ENCODE measurements at regions not wholly inside any gene's neighbourhood (a gene's known extent, or its start where the extent isn't known, plus 50 kb on each side); places are given as distances from the start of the nearest gene placed in this dataset.

- Histone ChIP-seq H3K4me3 (ENCODE audit: low read depth, low read length) (no peak overlapping the region), H3K27ac (ENCODE audit: low read depth, low read length) (no peak overlapping the region), H3K9me3 (ENCODE audit: control insufficient read depth, insufficient read depth, low read length) (no peaks in the 10 kb centered on the region), H3K27me3 (ENCODE audit: control insufficient read depth, insufficient read depth, low read length) (peaks cover 2% of the 10 kb centered on the region)
- TF ChIP-seq CTCF (IDR thresholded peaks at IDR 0.05; ENCODE audit: low read depth, low read length), result no peak
- CTCF ChIA-PET, result no interaction called here
- POLR2A ChIA-PET, result no interaction called here
- DNase-seq (ENCODE audit: low read depth, low spot score), result no peak
Measured at GRCh38 chr9:89863837-89864236, 259.0 kb downstream of the GADD45G start.

GRCh38 chr9:89864257-89864656 lies 259.4 kb downstream of the GADD45G start:
- no peaks in the 10 kb centered on the region for H3K9me3 ChIP-seq (ENCODE audit: control insufficient read depth, insufficient read depth, low read length)
- no peak overlapping the region for H3K27ac ChIP-seq (ENCODE audit: low read depth, low read length)
- no peak for DNase-seq (ENCODE audit: low read depth, low spot score)
- CTCF ChIA-PET, result interaction anchor here (0.6 kb wide), 1 partner anchor 1334 kb away, joined by 5 read pairs; no protein-coding TSS in a partner anchor
- no peak overlapping the region for H3K4me3 ChIP-seq (ENCODE audit: low read depth, low read length)
- POLR2A ChIA-PET, result no interaction called here
- peaks cover 2% of the 10 kb centered on the region for H3K27me3 ChIP-seq (ENCODE audit: control insufficient read depth, insufficient read depth, low read length)
- no peak for TF ChIP-seq CTCF (IDR thresholded peaks at IDR 0.05; ENCODE audit: low read depth, low read length)

GRCh38 chr9:89864731-89865130 lies 259.9 kb downstream of the GADD45G start:
- CTCF ChIA-PET, result interaction anchor here (0.6 kb wide), 1 partner anchor 1334 kb away, joined by 5 read pairs; no protein-coding TSS in a partner anchor
- DNase-seq (ENCODE audit: low read depth, low spot score), result no peak

GRCh38 chr9:89865357-89865756 lies 260.5 kb downstream of the GADD45G start:
- no peak for DNase-seq (ENCODE audit: low read depth, low spot score)
- Histone ChIP-seq H3K27me3 (ENCODE audit: control insufficient read depth, insufficient read depth, low read length) (peaks cover 2% of the 10 kb centered on the region), H3K4me3 (ENCODE audit: low read depth, low read length) (no peak overlapping the region), H3K9me3 (ENCODE audit: control insufficient read depth, insufficient read depth, low read length) (no peaks in the 10 kb centered on the region), H3K27ac (ENCODE audit: low read depth, low read length) (no peak overlapping the region)
- no peak for TF ChIP-seq CTCF (IDR thresholded peaks at IDR 0.05; ENCODE audit: low read depth, low read length)
- ChIA-PET POLR2A (no interaction called here), CTCF (no interaction called here)

More at GRCh38 chr9:89864731-89865130, 259.9 kb downstream of the GADD45G start:
- POLR2A ChIA-PET, result no interaction called here
- peaks cover 2% of the 10 kb centered on the region for H3K27me3 ChIP-seq (ENCODE audit: control insufficient read depth, insufficient read depth, low read length)
- no peak overlapping the region for H3K4me3 ChIP-seq (ENCODE audit: low read depth, low read length)
- H3K9me3 ChIP-seq (ENCODE audit: control insufficient read depth, insufficient read depth, low read length), result no peaks in the 10 kb centered on the region
- TF ChIP-seq CTCF (IDR thresholded peaks at IDR 0.05; ENCODE audit: low read depth, low read length), result no peak
- no peak overlapping the region for H3K27ac ChIP-seq (ENCODE audit: low read depth, low read length)

- ChIA-PET POLR2A (no interaction called here), CTCF (no interaction called here)
- DNase-seq (ENCODE audit: low read depth, low spot score), result no peak
- Histone ChIP-seq H3K9me3 (ENCODE audit: control insufficient read depth, insufficient read depth, low read length) (no peaks in the 10 kb centered on the region), H3K27ac (ENCODE audit: low read depth, low read length) (no peak overlapping the region), H3K4me3 (ENCODE audit: low read depth, low read length) (no peak overlapping the region), H3K27me3 (ENCODE audit: control insufficient read depth, insufficient read depth, low read length) (peaks cover 2% of the 10 kb centered on the region)
- no peak for TF ChIP-seq CTCF (IDR thresholded peaks at IDR 0.05; ENCODE audit: low read depth, low read length)
Measured at GRCh38 chr9:89865981-89866380, 261.2 kb downstream of the GADD45G start.

Measured in AG04450 (cell line).